MCF 10A (cell line): ENCODE measurements at regions not wholly inside any gene's neighbourhood (a gene's known extent, or its start where the extent isn't known, plus 50 kb on each side); places are given as distances from the start of the nearest gene placed in this dataset.

Experiments
- BruUV-seq: library from RNA; stranded (reverse); fragments of 400-500 nt; replicated peaks from 2 replicates; lab custom pipeline; 2021; lab: Mats Ljungman, UMichigan
- CTCF ChIA-PET: fragments of 300-600 bp; sonication (Branson Sonifier 250); formaldehyde crosslinking; extraction: SDS; loops from one replicate; lab custom pipeline; 2021; ENCODE audit warnings: antibody characterized with exemption, inconsistent platforms; lab: Yijun Ruan, JAX
- POLR2A ChIA-PET: fragments of 300-600, 350-650 bp; sonication (Branson Sonifier 250); formaldehyde crosslinking; extraction: SDS; loops from one replicate; lab custom pipeline; 2020; ENCODE audit warnings: antibody characterized with exemption, inconsistent platforms; lab: Yijun Ruan, JAX
- DNase-seq: peaks from one replicate; pipeline ENCODE4 v3.0.0-alpha.2; 2018; ENCODE audit not compliant: unreplicated experiment
- H3K27ac Mint-ChIP-seq: one replicate; pipeline ENCODE4 v1.8.0; 2022; ENCODE audit warnings: mild to moderate bottlenecking, low read depth, mixed read lengths; ENCODE audit not compliant: unreplicated experiment
- H3K27me3 Mint-ChIP-seq: one replicate; pipeline ENCODE4 v1.8.0; 2022; ENCODE audit warnings: mixed read lengths; ENCODE audit not compliant: insufficient read depth, unreplicated experiment
- H3K36me3 Mint-ChIP-seq: one replicate; pipeline ENCODE4 v1.8.0; 2022; ENCODE audit warnings: mild to moderate bottlenecking, moderate library complexity, mixed read lengths; ENCODE audit not compliant: insufficient read depth, unreplicated experiment
- H3K4me1 Mint-ChIP-seq: one replicate; pipeline ENCODE4 v1.8.0; 2022; ENCODE audit warnings: mixed read lengths; ENCODE audit not compliant: insufficient read depth, unreplicated experiment
- H3K4me3 Mint-ChIP-seq: one replicate; pipeline ENCODE4 v1.8.0; 2022; ENCODE audit warnings: mild to moderate bottlenecking, moderate library complexity, mixed read lengths; ENCODE audit not compliant: unreplicated experiment
- H3K9me3 Mint-ChIP-seq: one replicate; pipeline ENCODE4 v1.8.0; 2022; ENCODE audit warnings: mixed read lengths; ENCODE audit not compliant: unreplicated experiment
- CTCF ChIP-seq: fragments of 200-600 bp; IDR thresholded peaks from one replicate; pipeline ENCODE4 v1.8.0; 2022; ENCODE audit warnings: antibody characterized with exemption, mild to moderate bottlenecking; ENCODE audit not compliant: unreplicated experiment
- intact Hi-C: fragments of 100-400 bp; cut with micrococcal nuclease; formaldehyde crosslinking; loops from 2 replicates; pipeline ENCODE4 v1.14.1; 2022

GRCh38 chr11:25339281-25339680, 842.4 kb downstream of the LUZP2 start:
- Mint-ChIP-seq H3K9me3 (peaks cover 1% of the 10 kb centered on the region), H3K27ac (no peak overlapping the region), H3K36me3 (no peaks in the 10 kb centered on the region), H3K4me1 (no peaks in the 10 kb centered on the region), H3K4me3 (no peak overlapping the region), H3K27me3 (no peaks in the 10 kb centered on the region)
- BruUV-seq: no TSS peak
- DNase-seq: no peak
- CTCF ChIA-PET: no interaction called here
- TF ChIP-seq CTCF: no peak
- intact Hi-C loops: no loop called here
- POLR2A ChIA-PET: no interaction called here

GRCh38 chr11:25349537-25349936, 852.7 kb downstream of the LUZP2 start:
- H3K27ac Mint-ChIP-seq: no peak overlapping the region
- BruUV-seq: no TSS peak
- no peak overlapping the region for H3K4me3 Mint-ChIP-seq
- TF ChIP-seq CTCF: no peak
- no peaks in the 10 kb centered on the region for H3K4me1 Mint-ChIP-seq
- CTCF ChIA-PET: interaction anchor here (0.9 kb wide), 1 partner anchor 31 kb away, joined by 3 read pairs; no protein-coding TSS in a partner anchor
- H3K27me3 Mint-ChIP-seq: no peaks in the 10 kb centered on the region
- POLR2A ChIA-PET: no interaction called here
- no peak for DNase-seq
- intact Hi-C loops: no loop called here
- peaks cover 11% of the 10 kb centered on the region for H3K9me3 Mint-ChIP-seq
- H3K36me3 Mint-ChIP-seq: no peaks in the 10 kb centered on the region

DNA sequence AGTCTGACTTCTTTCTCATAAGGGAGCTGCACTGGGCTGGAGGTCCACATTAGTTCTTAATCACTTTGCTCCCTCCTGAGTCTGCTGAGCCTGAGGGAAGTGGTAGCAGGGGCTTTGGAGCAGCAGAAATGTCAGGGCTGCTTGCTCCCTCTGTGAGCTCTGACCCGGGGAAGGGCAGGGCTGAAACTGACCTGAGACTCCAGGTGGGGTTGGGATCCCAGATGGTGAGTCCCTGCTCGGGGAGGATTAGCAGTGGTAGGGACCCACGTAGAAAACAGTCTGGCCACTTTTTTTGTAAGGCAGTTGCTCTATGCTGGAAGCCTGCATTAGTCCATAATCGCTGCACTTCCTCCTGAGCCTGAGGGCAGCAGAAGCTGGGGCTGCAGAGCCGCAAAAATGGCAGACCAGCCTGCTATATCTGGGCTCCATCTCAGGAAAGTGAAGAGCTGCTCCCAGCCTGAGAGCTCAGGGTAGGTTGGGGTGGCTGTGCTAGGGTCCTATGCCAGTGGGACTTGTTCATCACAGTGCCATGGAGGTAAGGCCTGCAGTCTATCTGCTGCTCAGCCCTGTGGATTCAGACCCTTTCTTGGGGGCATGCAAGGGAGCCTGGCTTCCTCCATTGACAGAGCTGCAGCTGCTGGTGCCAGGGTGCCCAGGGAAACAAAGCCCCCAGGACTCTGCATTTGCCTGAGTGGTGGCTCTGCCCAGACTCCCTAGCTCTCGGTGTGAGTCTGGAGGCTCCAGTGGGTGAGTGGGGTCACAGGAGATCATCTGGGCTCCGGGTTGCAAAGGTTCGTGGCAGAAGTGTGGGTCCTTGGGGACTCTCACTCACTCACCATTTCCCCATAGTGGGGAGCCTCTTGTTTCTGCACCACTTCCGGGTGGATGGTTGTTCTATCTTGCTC, 854.3 kb downstream of the LUZP2 start:
- no TSS peak for BruUV-seq
- Mint-ChIP-seq H3K36me3 (no peaks in the 10 kb centered on the region), H3K4me1 (no peaks in the 10 kb centered on the region), H3K27ac (no peak overlapping the region), H3K9me3 (peaks cover 11% of the 10 kb centered on the region), H3K27me3 (no peaks in the 10 kb centered on the region), H3K4me3 (no peak overlapping the region)
- TF ChIP-seq CTCF: no peak
- CTCF ChIA-PET: interaction anchor here (0.6 kb wide), 2 partner anchors 242 to 587 kb away, joined by 3 read pairs; no protein-coding TSS in a partner anchor
- intact Hi-C loops: no loop called here
- POLR2A ChIA-PET: no interaction called here
- no peak for DNase-seq

DNA sequence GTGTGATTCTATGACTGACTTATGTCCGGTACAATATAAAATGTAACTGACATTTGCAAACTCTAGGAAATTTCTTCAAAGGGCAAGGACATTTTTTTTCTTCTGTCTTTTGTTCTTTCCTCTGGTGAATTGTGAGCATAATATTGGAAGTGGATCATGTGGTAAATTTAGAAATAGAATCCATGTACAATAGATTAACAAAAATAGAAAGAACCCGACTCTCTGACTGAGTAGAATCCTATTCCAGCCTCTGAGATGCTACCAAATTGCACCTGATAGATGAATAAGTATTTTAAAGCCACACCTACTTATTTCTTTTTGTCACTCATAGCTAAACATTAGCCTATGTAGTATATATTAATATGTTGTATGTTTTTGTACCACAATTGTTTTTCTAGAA, 860.3 kb downstream of the LUZP2 start:
- no peaks in the 10 kb centered on the region for H3K4me1 Mint-ChIP-seq
- no peak for TF ChIP-seq CTCF
- no TSS peak for BruUV-seq
- no peaks in the 10 kb centered on the region for H3K36me3 Mint-ChIP-seq
- no peaks in the 10 kb centered on the region for H3K27me3 Mint-ChIP-seq
- intact Hi-C loops: no loop called here
- DNase-seq: no peak
- no peak overlapping the region for H3K27ac Mint-ChIP-seq
- ChIA-PET POLR2A (no interaction called here), CTCF (no interaction called here)
- H3K4me3 Mint-ChIP-seq: no peak overlapping the region
- no peaks in the 10 kb centered on the region for H3K9me3 Mint-ChIP-seq
